H1 (cell line): ENCODE measurements at regions not wholly inside any gene's neighbourhood (a gene's known extent, or its start where the extent isn't known, plus 50 kb on each side); places are given as distances from the start of the nearest gene placed in this dataset.

ENCODE experiments used
- CTCF ChIA-PET: fragments of 300-600 bp; sonication (Branson Sonifier 250); formaldehyde crosslinking; loops from one replicate; lab custom pipeline; 2021; ENCODE audit not compliant: partially characterized antibody; lab: Charles Lee
- POLR2A ChIA-PET: fragments of 300-600 bp; sonication (Branson Sonifier 250); formaldehyde crosslinking; loops from one replicate; lab custom pipeline; 2021; ENCODE audit warnings: inconsistent platforms; ENCODE audit not compliant: partially characterized antibody; lab: Charles Lee
- DNase-seq, 2 experiments: peaks; one replicate each; pipeline versions ENCODE4 v3.0.0 to v3.0.0-alpha.2; 2010 to 2022; ENCODE audit warnings: low spot score in 2 of 2, low read depth in 1 of 2, mixed read lengths in 1 of 2
- FAIRE-seq: peaks from 2 replicates; lab custom pipeline; 2011; peaks lifted over from hg19 to GRCh38; lab: Jason Lieb, UNC
- H2AFZ ChIP-seq: 2 replicates; pipeline ENCODE4 v1.8.1; 2012; ENCODE audit warnings: low read length, inconsistent platforms
- H2AK5ac ChIP-seq: 2 replicates; pipeline ENCODE4 v1.6.1; 2013; ENCODE audit warnings: low read depth, low read length
- H2BK120ac ChIP-seq: replicated peaks from 2 replicates; pipeline ENCODE3; 2013; ENCODE audit warnings: low read depth, low read length, inconsistent platforms
- H2BK12ac ChIP-seq: 2 replicates; pipeline ENCODE4 v1.6.1; 2013; ENCODE audit warnings: low read depth, low read length
- H2BK15ac ChIP-seq: 2 replicates; pipeline ENCODE4 v1.6.1; 2013; ENCODE audit warnings: low read length
- H2BK20ac ChIP-seq: 2 replicates; pipeline ENCODE4 v1.6.1; 2013; ENCODE audit warnings: low read length
- H2BK5ac ChIP-seq: 2 replicates; pipeline ENCODE4 v1.6.1; 2013; ENCODE audit warnings: low read depth, low read length
- H3K14ac ChIP-seq: 2 replicates; pipeline ENCODE4 v1.6.1; 2013; ENCODE audit warnings: inconsistent platforms; ENCODE audit not compliant: insufficient read length
- H3K18ac ChIP-seq: 2 replicates; pipeline ENCODE4 v1.6.1; 2013; ENCODE audit warnings: low read length; ENCODE audit errors: extremely low read depth
- H3K23ac ChIP-seq: 2 replicates; pipeline ENCODE4 v1.6.1; 2013; ENCODE audit warnings: inconsistent platforms; ENCODE audit not compliant: insufficient read length
- H3K23me2 ChIP-seq: 2 replicates; pipeline ENCODE4 v1.6.1; 2013; ENCODE audit warnings: low read depth, low read length
- H3K27ac ChIP-seq: 2 replicates; pipeline ENCODE4 v1.6.1; 2011; ENCODE audit warnings: low read depth, low read length, inconsistent platforms
- H3K27me3 ChIP-seq, 4 experiments: replicated peaks in 1 of 4; 1 replicate in 1 of 4; 2 replicates in 3 of 4; pipeline versions ENCODE4 v1.6.1 to v1.8.1; 2011 to 2013; ENCODE audit warnings: low read length in 3 of 4, mild to moderate bottlenecking in 3 of 4, inconsistent platforms in 2 of 4, mixed read lengths in 2 of 4, moderate library complexity in 1 of 4; ENCODE audit not compliant: control insufficient read depth in 3 of 4, insufficient read depth in 3 of 4; ENCODE audit errors: extremely low read depth in 1 of 4
- H3K36me3 ChIP-seq, 4 experiments: 2 replicates each; pipeline versions ENCODE4 v1.6.1 to v1.8.1; 2011 to 2013; ENCODE audit warnings: mild to moderate bottlenecking in 4 of 4, low read length in 3 of 4, moderate library complexity in 2 of 4, control low read depth in 1 of 4, inconsistent platforms in 1 of 4; ENCODE audit not compliant: insufficient read depth in 4 of 4, control insufficient read depth in 2 of 4
- H3K4ac ChIP-seq: replicated peaks from 2 replicates; pipeline ENCODE3; 2013; ENCODE audit warnings: low read length, low read depth, mixed read lengths, inconsistent platforms; ENCODE audit not compliant: insufficient read length
- H3K4me1 ChIP-seq, 4 experiments: replicated peaks in 1 of 4; 1 replicate in 1 of 4; 2 replicates in 3 of 4; pipeline versions ENCODE4 v1.6.1 to v1.8.1; 2011 to 2013; ENCODE audit warnings: low read length in 3 of 4, inconsistent platforms in 2 of 4, mixed read lengths in 1 of 4; ENCODE audit not compliant: insufficient read depth in 4 of 4, control insufficient read depth in 3 of 4
- H3K4me2 ChIP-seq, 2 experiments: 2 replicates each; pipeline versions ENCODE4 v1.6.1 to v1.8.1; 2011 to 2013; ENCODE audit warnings: low read depth in 2 of 2, low read length in 2 of 2, control low read depth in 1 of 2, inconsistent platforms in 1 of 2, mild to moderate bottlenecking in 1 of 2; ENCODE audit not compliant: insufficient read depth in 1 of 2
- H3K4me3 ChIP-seq, 4 experiments: fragments of 200-600, 300-600 bp in 1 of 4; sonication (generic), shearing (Covaris generic), sonication (Bioruptor Twin) in 1 of 4; 2 replicates each; pipeline versions ENCODE4 v1.5.1 to v1.8.1; 2011 to 2016; ENCODE audit warnings: low read length in 4 of 4, low read depth in 3 of 4, control low read depth in 2 of 4, inconsistent platforms in 2 of 4, mild to moderate bottlenecking in 2 of 4, mixed read lengths in 1 of 4, moderate library complexity in 1 of 4; ENCODE audit not compliant: insufficient read depth in 2 of 4; ENCODE audit errors: extremely low read depth in 1 of 4
- H3K56ac ChIP-seq: replicated peaks from 2 replicates; pipeline ENCODE3; 2013; ENCODE audit warnings: low read depth, mild to moderate bottlenecking, mixed read lengths, low read length, inconsistent platforms; ENCODE audit not compliant: insufficient read length
- H3K79me1 ChIP-seq: 2 replicates; pipeline ENCODE4 v1.6.1; 2013; ENCODE audit warnings: low read depth, low read length, control low read depth
- H3K79me2 ChIP-seq, 2 experiments: 2 replicates each; pipeline versions ENCODE4 v1.6.1 to v1.8.1; 2012 to 2013; ENCODE audit warnings: low read length in 2 of 2, mild to moderate bottlenecking in 2 of 2, inconsistent platforms in 1 of 2; ENCODE audit not compliant: insufficient read depth in 2 of 2, control insufficient read depth in 1 of 2
- H3K9ac ChIP-seq, 4 experiments: replicated peaks in 1 of 4; 1 replicate in 1 of 4; 2 replicates in 3 of 4; pipeline versions ENCODE4 v1.6.1 to v1.8.1; 2011 to 2013; ENCODE audit warnings: low read depth in 3 of 4, low read length in 3 of 4, control low read depth in 2 of 4, mild to moderate bottlenecking in 2 of 4, moderate library complexity in 2 of 4, inconsistent platforms in 1 of 4; ENCODE audit errors: extremely low read depth in 1 of 4
- H3K9me3 ChIP-seq, 2 experiments: 2 replicates each; pipeline versions ENCODE4 v1.6.1 to v1.8.1; 2012 to 2013; ENCODE audit warnings: mild to moderate bottlenecking in 2 of 2, moderate library complexity in 2 of 2, control low read depth in 1 of 2, inconsistent platforms in 1 of 2, low read depth in 1 of 2, low read length in 1 of 2, mixed read lengths in 1 of 2; ENCODE audit not compliant: insufficient read depth in 2 of 2
- H4K20me1 ChIP-seq, 2 experiments: replicated peaks in 1 of 2; 2 replicates each; pipeline versions ENCODE3 to v1.8.1; 2011 to 2013; ENCODE audit warnings: inconsistent platforms in 2 of 2, low read length in 2 of 2, mild to moderate bottlenecking in 1 of 2; ENCODE audit not compliant: insufficient read depth in 2 of 2, control insufficient read depth in 1 of 2
- H4K5ac ChIP-seq: 2 replicates; pipeline ENCODE4 v1.6.1; 2013; ENCODE audit warnings: low read length, low read depth, mixed read lengths, inconsistent platforms; ENCODE audit not compliant: insufficient read length
- H4K8ac ChIP-seq: 2 replicates; pipeline ENCODE4 v1.8.0; 2013; ENCODE audit warnings: mild to moderate bottlenecking, moderate library complexity, low read length, inconsistent platforms; ENCODE audit not compliant: insufficient read depth; ENCODE audit errors: extremely low read depth
- H4K91ac ChIP-seq: replicated peaks from 2 replicates; pipeline ENCODE3; 2013; ENCODE audit warnings: low read length, mixed read lengths, inconsistent platforms; ENCODE audit not compliant: insufficient read length
- BCL11A ChIP-seq, 2 experiments: IDR thresholded peaks; one replicate each; pipeline ENCODE4 v1.6.1; 2011; ENCODE audit warnings: low read depth in 2 of 2, low read length in 2 of 2, mild to moderate bottlenecking in 2 of 2
- CBX5 ChIP-seq: fragments of 300-800, 300-1000 bp; sonication (generic); IDR thresholded peaks from 2 replicates; pipeline ENCODE4 v1.7.1; 2016; ENCODE audit warnings: antibody characterized with exemption, low read length, low read depth
- CHD1 ChIP-seq: IDR thresholded peaks from 2 replicates; pipeline ENCODE4 v1.6.1; 2012; ENCODE audit warnings: low read depth, low read length, improper control_type of control experiment
- EZH2 ChIP-seq: fragments of 200-600 bp; sonication (generic); IDR thresholded peaks from 2 replicates; pipeline ENCODE4 v1.7.1; 2012; ENCODE audit warnings: low read depth, mild to moderate bottlenecking, moderate library complexity, low read length, inconsistent platforms; ENCODE audit not compliant: severe bottlenecking
- FOSL1 ChIP-seq: IDR thresholded peaks from 2 replicates; pipeline ENCODE4 v1.6.1; 2011; ENCODE audit warnings: mild to moderate bottlenecking, low read depth, low read length, moderate library complexity; ENCODE audit not compliant: insufficient read depth
- JUN ChIP-seq: IDR thresholded peaks from 2 replicates; pipeline ENCODE4 v1.6.1; 2011; ENCODE audit warnings: low read depth, mild to moderate bottlenecking, improper control_type of control experiment, low read length
- KDM1A ChIP-seq: fragments of 200-600, 300-600 bp; sonication (generic); IDR thresholded peaks from 2 replicates; pipeline ENCODE4 v1.7.1; 2016; ENCODE audit warnings: mild to moderate bottlenecking, low read length, borderline replicate concordance
- NANOG ChIP-seq: IDR thresholded peaks from 2 replicates; pipeline ENCODE4 v1.6.1; 2011; ENCODE audit warnings: low read length, low read depth, mild to moderate bottlenecking, inconsistent platforms; ENCODE audit not compliant: insufficient read depth, poor library complexity, severe bottlenecking
- NRF1 ChIP-seq: IDR thresholded peaks from 2 replicates; pipeline ENCODE4 v1.6.1; 2011; ENCODE audit warnings: mild to moderate bottlenecking, low read depth, low read length, improper control_type of control experiment
- RBBP5 ChIP-seq: IDR thresholded peaks from 2 replicates; pipeline ENCODE4 v1.7.1; 2012; ENCODE audit warnings: low read depth, mild to moderate bottlenecking, inconsistent platforms, low read length, moderate library complexity, borderline replicate concordance
- RNF2 ChIP-seq: fragments of 200-900, 300-1000 bp; sonication (generic); IDR thresholded peaks from 2 replicates; pipeline ENCODE4 v1.7.1; 2016; ENCODE audit warnings: borderline replicate concordance, low read depth, mild to moderate bottlenecking, antibody characterized with exemption, low read length; ENCODE audit not compliant: poor library complexity, severe bottlenecking; ENCODE audit errors: missing control alignments
- RXRA ChIP-seq: IDR thresholded peaks from 2 replicates; pipeline ENCODE4 v1.6.1; 2011; ENCODE audit warnings: low read depth, mild to moderate bottlenecking, low read length, moderate library complexity; ENCODE audit not compliant: insufficient read depth
- TAF1 ChIP-seq: IDR thresholded peaks from 2 replicates; pipeline ENCODE4 v1.6.1; 2011; ENCODE audit warnings: mild to moderate bottlenecking, low read depth, low read length
- TEAD4 ChIP-seq: IDR thresholded peaks from 2 replicates; pipeline ENCODE4 v1.6.1; 2012; ENCODE audit warnings: low read depth, low read length, inconsistent platforms, mixed read lengths
- ZNF274 ChIP-seq: IDR thresholded peaks from 2 replicates; pipeline ENCODE4 v1.7.0; 2012; ENCODE audit warnings: low read length, borderline replicate concordance; ENCODE audit errors: extremely low read depth
- WGBS, 2 experiments: shearing (Covaris generic) in 1 of 2; methylation state at CpG; one replicate each; pipeline versions ENCODE4 v1.1.6 to v1.1.7; 2013 to 2015; ENCODE audit warnings: low lambda C conversion rate in 2 of 2, mixed read lengths in 2 of 2, inconsistent platforms in 1 of 2, low coverage in 1 of 2, missing lambda C conversion rate in 1 of 2; ENCODE audit not compliant: insufficient replicate concordance in 2 of 2, insufficient coverage in 1 of 2, insufficient read length in 1 of 2; ENCODE audit errors: extremely low coverage in 1 of 2, missing lambda C conversion rate in 1 of 2; 5-methylcytosine and 5-hydroxymethylcytosine counted together

GRCh38 chr3:59620325-59620724 is 570.5 kb upstream of the CFAP20DC start:
- Histone ChIP-seq H3K4ac (no peak overlapping the region), H3K18ac (no peak overlapping the region), H3K23ac (no peak overlapping the region), H2AFZ (no peak overlapping the region), H3K4me3 (no peak overlapping the region), H4K5ac (no peak overlapping the region), H3K27me3 (no peaks in the 10 kb centered on the region), H3K9ac (no peak overlapping the region), H3K9me3 (no peaks in the 10 kb centered on the region), H2BK15ac (no peak overlapping the region), H3K4me1 (no peaks in the 10 kb centered on the region; a peak in 2 of 7 replicates), H2AK5ac (no peak overlapping the region), H3K36me3 (no peaks in the 10 kb centered on the region), H3K79me1 (no peaks in the 10 kb centered on the region), H3K56ac (no peak overlapping the region), H3K14ac (no peak overlapping the region), H2BK20ac (no peak overlapping the region), H4K91ac (no peak overlapping the region), H2BK120ac (no peak overlapping the region), H3K27ac (no peak overlapping the region), H3K23me2 (no peaks in the 10 kb centered on the region), H4K20me1 (no peaks in the 10 kb centered on the region), H4K8ac (no peak overlapping the region), H2BK12ac (no peak overlapping the region), H3K4me2 (no peak overlapping the region), H3K79me2 (no peaks in the 10 kb centered on the region), H2BK5ac (no peak overlapping the region)
- no peak for DNase-seq
- no peak for FAIRE-seq
- POLR2A ChIA-PET: no interaction called here
- CTCF ChIA-PET: no interaction called here
- WGBS, 2 experiments: 94% methylated on average over 4 of the region's 4 CpGs; no CpG with 5 or more reads in 1 of the 2 experiments
- no peak for TF ChIP-seq CHD1
- no peak for TF ChIP-seq RBBP5
- no peak for TF ChIP-seq BCL11A (IDR thresholded peaks at IDR 0.05; ENCODE audit: low read depth in 2 of 2, low read length in 2 of 2)
- no peak for TF ChIP-seq ZNF274
- TF ChIP-seq JUN: no peak
- TF ChIP-seq CBX5: no peak
- no peak for TF ChIP-seq NANOG
- no peak for TF ChIP-seq TEAD4
- no peak for TF ChIP-seq NRF1
- no peak for TF ChIP-seq RXRA
- TF ChIP-seq TAF1: no peak
- no peak for TF ChIP-seq RNF2
- TF ChIP-seq EZH2: no peak
- no peak for TF ChIP-seq KDM1A
- no peak for TF ChIP-seq FOSL1
